ENCODE measurements at regions not wholly inside any gene's neighbourhood (a gene's known extent, or its start where the extent isn't known, plus 50 kb on each side); places are given as distances from the start of the nearest gene placed in this dataset.
"Not testable (repeated sequence)": the region's sequence is repeated elsewhere in the genome, so short reads cannot be mapped to it uniquely, and the experiment has no call there.

DNA sequence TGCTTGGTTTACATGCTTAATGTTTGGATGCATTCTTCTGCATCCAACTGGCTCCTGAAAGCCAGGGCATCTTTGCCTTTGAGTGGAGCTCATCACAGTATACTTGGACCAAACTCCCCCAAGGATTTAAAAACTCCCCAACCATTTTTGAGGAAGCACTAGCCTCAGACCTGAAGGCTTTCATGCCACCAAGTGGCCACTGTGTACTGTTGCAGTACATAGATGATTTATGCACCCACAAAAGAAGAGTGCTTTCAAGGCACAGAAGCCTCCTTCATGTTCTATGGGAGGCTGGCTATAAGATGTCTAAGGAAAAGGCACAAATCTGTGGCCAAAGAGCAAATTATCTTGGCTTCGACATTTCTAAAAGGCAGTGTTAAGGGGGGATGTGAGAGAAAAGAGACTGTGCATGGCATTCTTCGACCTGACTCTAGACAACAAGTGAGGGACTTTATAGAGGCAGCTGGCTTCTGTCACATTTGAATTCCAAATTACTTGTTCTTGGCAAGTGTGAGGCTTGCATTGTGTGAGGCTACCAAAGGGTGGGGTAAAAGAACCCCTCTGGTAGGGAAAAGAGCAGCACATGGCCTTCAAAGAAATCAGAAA is 224.2 kb upstream of the HSFY2 start:
- Histone ChIP-seq H3K9me3 (no peaks in the 10 kb centered on the region), H3K27ac (no peak overlapping the region), H3K36me3 (no peaks in the 10 kb centered on the region), H3K27me3 (replicated peaks; ENCODE audit: insufficient read depth) (no peaks in the 10 kb centered on the region), H3K4me1 (ENCODE audit: control insufficient read depth in 1 of 2, low read depth in 2 of 2) (peaks cover 0 to 4% of the 10 kb centered on the region in 2 donors), H3K4me3 (no peak overlapping the region)
- DNase-seq (ENCODE audit: low spot score) (no peak), ATAC-seq (ENCODE audit: insufficient number of reproducible peaks, low FRiP score, low read depth) (no peak)
- TF ChIP-seq, protein P1, sequence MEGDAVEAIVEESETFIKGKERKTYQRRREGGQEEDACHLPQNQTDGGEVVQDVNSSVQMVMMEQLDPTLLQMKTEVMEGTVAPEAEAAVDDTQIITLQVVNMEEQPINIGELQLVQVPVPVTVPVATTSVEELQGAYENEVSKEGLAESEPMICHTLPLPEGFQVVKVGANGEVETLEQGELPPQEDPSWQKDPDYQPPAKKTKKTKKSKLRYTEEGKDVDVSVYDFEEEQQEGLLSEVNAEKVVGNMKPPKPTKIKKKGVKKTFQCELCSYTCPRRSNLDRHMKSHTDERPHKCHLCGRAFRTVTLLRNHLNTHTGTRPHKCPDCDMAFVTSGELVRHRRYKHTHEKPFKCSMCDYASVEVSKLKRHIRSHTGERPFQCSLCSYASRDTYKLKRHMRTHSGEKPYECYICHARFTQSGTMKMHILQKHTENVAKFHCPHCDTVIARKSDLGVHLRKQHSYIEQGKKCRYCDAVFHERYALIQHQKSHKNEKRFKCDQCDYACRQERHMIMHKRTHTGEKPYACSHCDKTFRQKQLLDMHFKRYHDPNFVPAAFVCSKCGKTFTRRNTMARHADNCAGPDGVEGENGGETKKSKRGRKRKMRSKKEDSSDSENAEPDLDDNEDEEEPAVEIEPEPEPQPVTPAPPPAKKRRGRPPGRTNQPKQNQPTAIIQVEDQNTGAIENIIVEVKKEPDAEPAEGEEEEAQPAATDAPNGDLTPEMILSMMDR (IDR thresholded peaks at IDR 0.05): no peak

DNA sequence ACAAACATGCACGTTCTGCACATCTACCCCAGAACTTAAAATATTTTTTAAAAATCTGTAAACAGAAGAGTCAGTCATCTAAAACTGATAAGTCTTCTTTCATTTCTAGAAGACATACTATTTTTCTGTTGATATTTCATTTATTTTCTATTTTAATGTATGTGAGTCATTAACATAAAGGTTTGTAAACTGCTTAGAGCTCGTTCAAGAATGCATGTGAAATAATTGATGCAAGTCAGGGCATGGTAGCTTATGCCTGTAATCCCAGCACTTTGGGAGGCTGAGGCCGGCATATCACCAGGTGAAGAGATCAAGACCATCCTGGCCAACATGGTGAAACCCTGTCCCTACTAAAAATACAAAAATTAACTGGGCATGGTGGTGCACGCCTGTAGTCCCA is 219.9 kb upstream of the HSFY2 start:
- no peak overlapping the region for H3K4me3 ChIP-seq

DNA sequence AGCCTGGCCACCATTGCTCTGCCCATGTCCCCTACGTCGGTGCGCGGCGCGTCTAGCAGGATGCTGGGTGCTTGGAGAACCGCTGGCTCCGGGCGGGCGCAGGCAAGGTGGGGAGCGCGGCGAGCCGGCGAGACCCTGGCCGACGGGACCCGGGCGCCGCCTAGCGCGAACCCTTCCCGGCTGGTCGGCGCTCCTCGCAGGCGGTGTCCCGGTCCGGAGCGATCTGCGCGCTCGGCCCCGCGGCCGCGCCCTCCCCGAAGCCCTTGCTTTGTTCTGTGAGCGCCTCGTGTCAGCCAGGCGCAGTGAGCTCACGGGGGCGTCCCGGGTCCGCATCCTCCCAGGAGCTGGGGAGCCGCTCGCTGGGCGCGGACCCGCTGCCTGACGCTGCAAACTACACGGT is 219.1 kb upstream of the HSFY2 start:
- H3K27ac ChIP-seq; H3K4me3 ChIP-seq; ATAC-seq (ENCODE audit: insufficient number of reproducible peaks, low FRiP score, low read depth); H3K4me1 ChIP-seq (ENCODE audit: control insufficient read depth in 1 of 2, low read depth in 2 of 2); H3K36me3 ChIP-seq; DNase-seq (ENCODE audit: low spot score); H3K27me3 ChIP-seq (replicated peaks; ENCODE audit: insufficient read depth); H3K9me3 ChIP-seq: not testable (repeated sequence)

More for the DNA sequence above, 219.9 kb upstream of the HSFY2 start:
- Histone ChIP-seq H3K36me3 (no peaks in the 10 kb centered on the region), H3K27ac (no peak overlapping the region), H3K4me1 (ENCODE audit: control insufficient read depth in 1 of 2, low read depth in 2 of 2) (no peaks in the 10 kb centered on the region), H3K9me3 (no peaks in the 10 kb centered on the region), H3K27me3 (replicated peaks; ENCODE audit: insufficient read depth) (no peaks in the 10 kb centered on the region)
- TF ChIP-seq, protein P1 (IDR thresholded peaks at IDR 0.05): no peak
- DNase-seq (ENCODE audit: low spot score) (no peak), ATAC-seq (ENCODE audit: insufficient number of reproducible peaks, low FRiP score, low read depth) (no peak)

DNA sequence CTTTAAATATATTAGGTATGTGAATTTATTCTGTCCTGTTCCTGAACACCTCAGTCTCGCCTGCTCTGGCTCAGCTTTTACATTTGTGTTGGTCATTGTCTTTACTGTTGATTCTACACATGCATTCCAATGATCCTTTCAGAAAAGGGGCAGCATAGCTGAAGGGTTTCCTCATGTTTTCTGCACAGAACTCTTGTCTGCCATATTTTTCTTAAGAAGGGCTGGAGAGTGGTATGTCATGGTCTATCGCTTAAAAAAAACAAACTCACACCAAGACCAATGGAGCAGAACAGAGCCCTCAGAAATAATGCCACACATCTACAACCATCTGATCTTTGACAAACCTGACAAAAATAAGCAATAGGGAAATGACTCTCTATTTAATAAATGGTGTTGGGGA is 215.8 kb upstream of the HSFY2 start:
- TF ChIP-seq, protein P1 (IDR thresholded peaks at IDR 0.05): no peak
- Histone ChIP-seq H3K36me3 (no peaks in the 10 kb centered on the region), H3K4me1 (ENCODE audit: control insufficient read depth in 1 of 2, low read depth in 2 of 2) (no peaks in the 10 kb centered on the region), H3K4me3 (no peak overlapping the region), H3K9me3 (no peaks in the 10 kb centered on the region), H3K27me3 (replicated peaks; ENCODE audit: insufficient read depth) (no peaks in the 10 kb centered on the region), H3K27ac (no peak overlapping the region)
- no peak for ATAC-seq (ENCODE audit: insufficient number of reproducible peaks, low FRiP score, low read depth)
- DNase-seq (ENCODE audit: low spot score): no peak

DNA sequence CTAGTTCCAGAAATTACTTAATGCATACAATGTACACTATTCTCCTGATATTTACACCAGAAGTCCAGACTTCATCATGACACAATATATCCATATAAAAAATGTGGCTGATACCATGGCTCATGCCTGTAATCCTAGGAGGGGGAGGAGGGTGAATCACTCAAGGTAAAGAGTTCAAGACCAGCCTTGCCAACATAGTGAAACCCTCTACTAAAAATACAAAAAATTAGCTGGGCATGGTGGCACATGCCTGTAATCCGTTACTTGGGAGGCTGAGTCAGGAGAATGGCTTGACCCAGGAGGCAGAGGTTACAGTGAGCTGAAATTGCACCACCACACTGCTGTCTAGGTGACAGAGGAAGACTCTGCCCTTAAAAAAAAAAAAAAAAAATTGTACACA is 192.5 kb upstream of the HSFY2 start:
- Histone ChIP-seq H3K27ac (no peak overlapping the region), H3K36me3 (no peaks in the 10 kb centered on the region), H3K27me3 (replicated peaks; ENCODE audit: insufficient read depth) (no peaks in the 10 kb centered on the region), H3K9me3 (no peaks in the 10 kb centered on the region), H3K4me1 (ENCODE audit: control insufficient read depth in 1 of 2, low read depth in 2 of 2) (no peaks in the 10 kb centered on the region), H3K4me3 (no peak overlapping the region)
- TF ChIP-seq, protein P1 (IDR thresholded peaks at IDR 0.05): no peak
- DNase-seq (ENCODE audit: low spot score) (no peak), ATAC-seq (ENCODE audit: insufficient number of reproducible peaks, low FRiP score, low read depth) (no peak)

DNA sequence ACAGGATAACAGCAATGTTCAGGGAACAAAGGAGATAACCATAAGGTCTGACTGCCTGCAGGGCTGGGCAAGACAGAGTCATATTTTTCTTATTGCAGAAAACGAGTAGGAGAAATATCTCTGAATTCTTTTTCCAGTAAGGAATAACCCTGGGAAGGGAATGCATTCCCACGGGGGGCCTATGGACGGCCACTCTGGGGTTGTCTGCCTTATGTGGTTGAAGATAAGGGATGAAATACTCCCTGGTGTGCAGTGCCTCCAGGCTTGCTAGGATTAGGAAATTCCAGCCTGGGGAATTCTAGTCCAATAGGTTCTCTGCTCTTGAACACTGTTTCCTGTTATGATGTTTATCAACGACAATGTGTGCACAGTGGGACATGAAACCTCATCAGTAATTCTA is 185.3 kb upstream of the HSFY2 start:
- Histone ChIP-seq H3K4me1 (ENCODE audit: control insufficient read depth in 1 of 2, low read depth in 2 of 2) (no peaks in the 10 kb centered on the region), H3K27me3 (replicated peaks; ENCODE audit: insufficient read depth) (no peaks in the 10 kb centered on the region), H3K27ac (no peak overlapping the region), H3K9me3 (no peaks in the 10 kb centered on the region), H3K4me3 (no peak overlapping the region), H3K36me3 (no peaks in the 10 kb centered on the region)
- DNase-seq (ENCODE audit: low spot score): no peak
- TF ChIP-seq, protein P1 (IDR thresholded peaks at IDR 0.05): no peak
- ATAC-seq (ENCODE audit: insufficient number of reproducible peaks, low FRiP score, low read depth): no peak

Measured in thoracic aorta (tissue), 2 donors.